ENCODE measurements at regions not wholly inside any gene's neighbourhood (a gene's known extent, or its start where the extent isn't known, plus 50 kb on each side); places are given as distances from the start of the nearest gene placed in this dataset.

- TF ChIP-seq CTCF (conservative IDR thresholded peaks at IDR 0.05) (no peak), EZH2 (IDR thresholded peaks at IDR 0.05; ENCODE audit: low read depth) (no peak)
These were observed 226.7 kb upstream of the PRDM1 start for GRCh38 chr6:105859457-105859856.

Data from PC-9 (cell line).